Progenitor cell of endocrine pancreas (in vitro differentiated cells): ENCODE measurements at regions not wholly inside any gene's neighbourhood (a gene's known extent, or its start where the extent isn't known, plus 50 kb on each side); places are given as distances from the start of the nearest gene placed in this dataset.

ENCODE experiments used
- DNase-seq: peaks from one replicate; pipeline ENCODE4 v3.0.0; 2021; ENCODE audit warnings: low spot score; ENCODE audit not compliant: unreplicated experiment
- H3K27ac Mint-ChIP-seq: 2 replicates; pipeline ENCODE4 v1.8.0; 2021; ENCODE audit warnings: mild to moderate bottlenecking, moderate library complexity, mixed read lengths
- H3K27me3 Mint-ChIP-seq: 2 replicates; pipeline ENCODE4 v1.8.0; 2021; ENCODE audit warnings: mixed read lengths
- H3K36me3 Mint-ChIP-seq: 2 replicates; pipeline ENCODE4 v1.8.0; 2022; ENCODE audit warnings: mixed read lengths; ENCODE audit not compliant: insufficient read depth
- H3K4me1 Mint-ChIP-seq: 2 replicates; pipeline ENCODE4 v1.8.0; 2021; ENCODE audit warnings: low read depth, mixed read lengths
- H3K4me3 Mint-ChIP-seq: 2 replicates; pipeline ENCODE4 v1.8.0; 2021; ENCODE audit warnings: low read depth, mild to moderate bottlenecking, moderate library complexity, mixed read lengths
- H3K9me3 Mint-ChIP-seq: 2 replicates; pipeline ENCODE4 v1.8.0; 2021; ENCODE audit warnings: low read depth, mixed read lengths
- TF ChIP-seq, protein P1 (sequence below): fragments of 200-600 bp; sonication (generic); IDR thresholded peaks from one replicate; pipeline ENCODE4 v1.5.0; 2021; ENCODE audit warnings: antibody characterized with exemption, mild to moderate bottlenecking; ENCODE audit not compliant: unreplicated experiment

DNA sequence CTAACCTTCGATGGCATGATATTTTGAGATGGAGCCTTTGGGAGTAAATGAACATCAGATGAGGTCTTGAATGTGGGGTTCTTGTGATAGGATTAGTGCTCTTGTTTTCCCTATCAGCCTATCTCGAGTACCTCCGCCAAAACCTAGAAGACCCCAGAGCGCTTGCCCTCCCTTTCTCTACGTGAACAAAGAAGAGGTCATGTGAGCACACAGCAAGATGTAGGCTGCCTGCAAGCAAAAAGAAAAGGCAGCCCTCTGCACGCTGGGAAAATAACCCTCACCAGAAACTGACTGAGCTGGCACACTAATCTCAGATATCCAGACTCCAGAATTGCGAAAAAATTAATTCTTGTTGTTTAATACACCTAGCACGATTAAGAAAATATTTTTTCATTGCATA, 799.8 kb upstream of the SLC10A2 start:
- H3K27me3 Mint-ChIP-seq: no peaks in the 10 kb centered on the region
- no peaks in the 10 kb centered on the region for H3K36me3 Mint-ChIP-seq
- H3K4me1 Mint-ChIP-seq: no peaks in the 10 kb centered on the region
- no peak overlapping the region for H3K4me3 Mint-ChIP-seq
- peaks cover 4% of the 10 kb centered on the region for H3K9me3 Mint-ChIP-seq
- TF ChIP-seq, protein P1, sequence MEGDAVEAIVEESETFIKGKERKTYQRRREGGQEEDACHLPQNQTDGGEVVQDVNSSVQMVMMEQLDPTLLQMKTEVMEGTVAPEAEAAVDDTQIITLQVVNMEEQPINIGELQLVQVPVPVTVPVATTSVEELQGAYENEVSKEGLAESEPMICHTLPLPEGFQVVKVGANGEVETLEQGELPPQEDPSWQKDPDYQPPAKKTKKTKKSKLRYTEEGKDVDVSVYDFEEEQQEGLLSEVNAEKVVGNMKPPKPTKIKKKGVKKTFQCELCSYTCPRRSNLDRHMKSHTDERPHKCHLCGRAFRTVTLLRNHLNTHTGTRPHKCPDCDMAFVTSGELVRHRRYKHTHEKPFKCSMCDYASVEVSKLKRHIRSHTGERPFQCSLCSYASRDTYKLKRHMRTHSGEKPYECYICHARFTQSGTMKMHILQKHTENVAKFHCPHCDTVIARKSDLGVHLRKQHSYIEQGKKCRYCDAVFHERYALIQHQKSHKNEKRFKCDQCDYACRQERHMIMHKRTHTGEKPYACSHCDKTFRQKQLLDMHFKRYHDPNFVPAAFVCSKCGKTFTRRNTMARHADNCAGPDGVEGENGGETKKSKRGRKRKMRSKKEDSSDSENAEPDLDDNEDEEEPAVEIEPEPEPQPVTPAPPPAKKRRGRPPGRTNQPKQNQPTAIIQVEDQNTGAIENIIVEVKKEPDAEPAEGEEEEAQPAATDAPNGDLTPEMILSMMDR: no peak
- H3K27ac Mint-ChIP-seq: no peak overlapping the region
- no peak for DNase-seq

DNA sequence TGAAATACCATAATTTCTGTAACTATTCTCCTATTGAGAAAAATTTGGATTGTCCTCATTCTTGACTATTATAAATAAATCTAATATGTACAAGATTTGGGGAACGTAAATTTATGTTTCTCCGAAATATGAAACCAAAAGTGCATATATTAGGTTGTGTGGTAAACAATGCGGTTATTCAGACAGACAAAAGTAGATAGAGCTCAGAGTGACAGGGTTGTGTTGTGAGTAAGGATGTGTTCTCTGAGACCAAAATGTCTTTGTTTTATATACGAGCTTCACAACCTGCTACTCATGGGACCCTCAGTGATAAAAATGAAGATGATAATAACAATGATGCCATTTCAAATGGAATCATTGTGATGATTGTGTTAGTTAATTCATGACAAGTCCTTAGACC, 796.3 kb upstream of the SLC10A2 start:
- no peaks in the 10 kb centered on the region for H3K9me3 Mint-ChIP-seq
- no peaks in the 10 kb centered on the region for H3K4me1 Mint-ChIP-seq
- H3K4me3 Mint-ChIP-seq: no peak overlapping the region
- no peaks in the 10 kb centered on the region for H3K36me3 Mint-ChIP-seq
- no peak for DNase-seq
- no peak overlapping the region for H3K27ac Mint-ChIP-seq
- H3K27me3 Mint-ChIP-seq: no peaks in the 10 kb centered on the region
- TF ChIP-seq, protein P1: no peak

DNA sequence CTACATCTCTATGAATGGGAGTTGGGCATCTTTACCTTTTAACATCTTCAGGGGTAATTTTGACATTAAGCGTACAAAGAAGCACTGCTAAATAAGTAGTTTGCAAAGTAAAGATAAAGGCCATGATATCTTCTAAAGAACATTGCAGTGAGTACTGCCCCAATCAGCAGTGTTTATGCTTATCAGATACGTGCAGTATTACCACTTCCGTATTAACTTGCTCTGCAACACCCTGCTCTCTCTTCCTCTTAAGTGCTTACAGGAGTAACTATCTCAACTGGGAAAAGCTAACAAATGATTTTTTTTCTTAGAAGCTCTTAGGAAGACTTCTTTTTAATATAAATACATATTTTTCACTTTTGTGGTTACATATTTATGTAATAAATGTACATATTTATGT, 793.7 kb upstream of the SLC10A2 start:
- DNase-seq: no peak
- no peak overlapping the region for H3K27ac Mint-ChIP-seq
- TF ChIP-seq, protein P1: no peak
- no peaks in the 10 kb centered on the region for H3K4me1 Mint-ChIP-seq
- no peaks in the 10 kb centered on the region for H3K36me3 Mint-ChIP-seq
- H3K9me3 Mint-ChIP-seq: no peaks in the 10 kb centered on the region
- no peaks in the 10 kb centered on the region for H3K27me3 Mint-ChIP-seq
- no peak overlapping the region for H3K4me3 Mint-ChIP-seq

DNA sequence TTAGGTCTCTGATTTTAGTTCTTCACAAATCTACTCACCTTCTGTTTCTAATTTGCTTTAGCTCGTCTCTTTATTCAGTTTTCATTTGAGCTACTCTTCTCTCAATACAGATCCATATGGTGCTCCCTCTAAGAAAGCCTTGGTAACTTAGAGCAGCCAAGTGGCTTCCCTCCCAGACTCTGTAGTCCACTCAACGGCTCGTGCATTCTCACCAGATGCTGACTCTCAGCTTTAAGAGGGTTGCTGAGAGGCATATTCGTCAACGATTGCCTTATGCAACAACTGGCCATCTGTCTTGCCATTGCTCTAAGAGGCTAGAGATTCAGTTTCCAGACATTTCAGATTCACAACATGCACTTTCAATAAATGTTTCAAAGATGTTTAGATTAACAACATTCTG, 785.8 kb upstream of the SLC10A2 start:
- Mint-ChIP-seq H3K36me3 (no peaks in the 10 kb centered on the region), H3K27me3 (no peaks in the 10 kb centered on the region), H3K9me3 (no peaks in the 10 kb centered on the region), H3K4me1 (no peaks in the 10 kb centered on the region), H3K4me3 (no peak overlapping the region), H3K27ac (no peak overlapping the region)
- DNase-seq: no peak
- TF ChIP-seq, protein P1: no peak

DNA sequence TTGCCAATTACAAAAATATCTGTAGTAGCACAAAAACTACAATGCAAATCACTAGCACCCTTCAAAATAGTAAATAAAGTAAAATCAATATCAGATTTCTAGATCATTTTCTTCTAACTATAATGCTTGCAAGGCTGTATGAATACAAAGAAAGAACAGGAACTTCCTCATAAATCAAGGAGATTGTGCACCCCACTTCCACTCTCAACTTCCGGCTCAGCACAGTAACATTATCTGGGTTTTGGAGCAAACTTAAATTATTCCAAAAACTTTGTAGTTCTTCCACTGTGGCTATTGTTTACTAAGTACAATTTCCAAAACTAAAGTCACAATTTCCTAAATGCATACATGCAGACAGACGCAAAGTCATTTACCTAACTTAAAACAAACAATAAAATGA, 778.3 kb upstream of the SLC10A2 start:
- Mint-ChIP-seq H3K4me1 (peaks cover 2% of the 10 kb centered on the region), H3K9me3 (no peaks in the 10 kb centered on the region), H3K27me3 (no peaks in the 10 kb centered on the region), H3K4me3 (no peak overlapping the region), H3K27ac (no peak overlapping the region), H3K36me3 (no peaks in the 10 kb centered on the region)
- DNase-seq: no peak
- TF ChIP-seq, protein P1: no peak

DNA sequence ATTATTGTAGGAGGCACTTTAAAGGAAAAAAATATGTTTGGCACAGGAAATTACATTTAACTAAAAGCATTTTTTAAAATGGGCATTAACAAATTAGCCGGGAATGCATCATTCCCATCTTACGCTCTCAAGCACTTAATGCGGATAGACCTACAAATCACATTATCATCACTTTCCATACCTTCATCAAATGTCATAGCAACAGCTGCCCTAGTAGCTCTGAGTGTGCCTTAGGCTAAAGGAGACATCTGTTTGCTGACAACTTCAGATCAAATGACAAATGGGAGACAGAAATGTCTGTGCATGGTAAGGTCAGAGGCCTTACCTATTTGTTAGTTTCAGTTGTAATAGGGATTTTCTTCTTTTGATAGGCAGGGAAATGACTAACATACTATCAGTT, 773.2 kb upstream of the SLC10A2 start:
- no peak overlapping the region for H3K27ac Mint-ChIP-seq
- no peak for DNase-seq
- H3K4me3 Mint-ChIP-seq: no peak overlapping the region
- TF ChIP-seq, protein P1: no peak
- no peaks in the 10 kb centered on the region for H3K4me1 Mint-ChIP-seq
- no peaks in the 10 kb centered on the region for H3K27me3 Mint-ChIP-seq
- no peaks in the 10 kb centered on the region for H3K36me3 Mint-ChIP-seq
- peaks cover 2% of the 10 kb centered on the region for H3K9me3 Mint-ChIP-seq
